ENCODE measurements at regions not wholly inside any gene's neighbourhood (a gene's known extent, or its start where the extent isn't known, plus 50 kb on each side); places are given as distances from the start of the nearest gene placed in this dataset.

- TF ChIP-seq CTCF (IDR thresholded peaks at IDR 0.05) (no peak), POLR2A (IDR thresholded peaks at IDR 0.05) (no peak)
Observed at GRCh38 chr13:62085337-62086229, 669.9 kb upstream of the PCDH20 start.
